Right atrium auricular region (tissue), 2 donors: ENCODE measurements at regions not wholly inside any gene's neighbourhood (a gene's known extent, or its start where the extent isn't known, plus 50 kb on each side); places are given as distances from the start of the nearest gene placed in this dataset.
A peak's percentile ranks its signal among the peaks of the same experiment; 100 is the strongest.
"Not testable (repeated sequence)": the region's sequence is repeated elsewhere in the genome, so short reads cannot be mapped to it uniquely, and the experiment has no call there.

Experiments
- DNase-seq: peaks from one replicate; pipeline ENCODE4 v3.0.0-alpha.2; 2019; ENCODE audit warnings: low spot score
- H3K27ac ChIP-seq, 2 donors: fragments of 200-600 bp; sonication (generic); 1 replicate in 1 of 2; 2 replicates in 1 of 2; pipeline ENCODE4 v1.5.1; 2016 to 2019
- H3K27me3 ChIP-seq, 2 donors: fragments of 200-600 bp; sonication (generic); one replicate each; pipeline versions ENCODE4 v1.5.1 to v1.6.0; 2017 to 2019
- H3K36me3 ChIP-seq: fragments of 200-600 bp; sonication (generic); one replicate; pipeline ENCODE4 v1.5.1; 2016
- H3K4me1 ChIP-seq, 2 donors: fragments of 200-600 bp; sonication (generic); one replicate each; pipeline versions ENCODE4 v1.5.1 to v1.6.0; 2017 to 2019
- H3K4me3 ChIP-seq, 2 donors: fragments of 200-600 bp; sonication (generic); 1 replicate in 1 of 2; 2 replicates in 1 of 2; pipeline ENCODE4 v1.5.1; 2017 to 2019; ENCODE audit warnings: mild to moderate bottlenecking in 1 of 2, moderate library complexity in 1 of 2
- H3K9me3 ChIP-seq, 2 donors: fragments of 200-600 bp; sonication (generic); one replicate each; pipeline ENCODE4 v1.5.1; 2019
- TF ChIP-seq, protein P1 (sequence below), 2 donors: fragments of 200-600 bp; sonication (generic); IDR thresholded peaks; one replicate each; pipeline ENCODE4 v1.5.1; 2019; ENCODE audit warnings: antibody characterized with exemption in 2 of 2

DNA sequence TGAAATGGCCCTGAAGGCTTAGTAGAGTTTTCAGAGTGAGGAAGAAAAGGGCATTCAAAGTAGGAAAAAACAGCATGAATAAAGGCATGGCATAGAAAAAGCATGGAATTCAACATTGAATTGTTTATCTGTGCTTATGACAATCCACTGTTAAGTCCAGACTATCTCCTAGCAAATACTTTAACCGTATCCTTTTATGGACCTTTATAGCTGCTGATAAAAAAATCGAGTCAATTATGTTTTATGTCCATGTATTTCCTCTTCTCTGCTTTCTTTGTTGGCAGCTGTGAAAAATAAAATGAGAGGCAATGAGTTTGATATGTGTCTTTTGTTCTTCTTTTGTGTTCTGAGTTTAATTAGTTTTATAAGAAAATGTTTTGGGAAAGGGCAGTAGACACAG lies 70.4 kb downstream of the TDRD15 start:
- Histone ChIP-seq H3K27ac (peak overlapping the region in 1 of 2 donors; percentile 49), H3K4me1 (no peaks in the 10 kb centered on the region), H3K9me3 (no peaks in the 10 kb centered on the region), H3K4me3 (peak overlapping the region in 1 of 2 donors; percentile 18), H3K36me3 (no peaks in the 10 kb centered on the region), H3K27me3 (no peaks in the 10 kb centered on the region)
- DNase-seq = no peak
- TF ChIP-seq, protein P1, sequence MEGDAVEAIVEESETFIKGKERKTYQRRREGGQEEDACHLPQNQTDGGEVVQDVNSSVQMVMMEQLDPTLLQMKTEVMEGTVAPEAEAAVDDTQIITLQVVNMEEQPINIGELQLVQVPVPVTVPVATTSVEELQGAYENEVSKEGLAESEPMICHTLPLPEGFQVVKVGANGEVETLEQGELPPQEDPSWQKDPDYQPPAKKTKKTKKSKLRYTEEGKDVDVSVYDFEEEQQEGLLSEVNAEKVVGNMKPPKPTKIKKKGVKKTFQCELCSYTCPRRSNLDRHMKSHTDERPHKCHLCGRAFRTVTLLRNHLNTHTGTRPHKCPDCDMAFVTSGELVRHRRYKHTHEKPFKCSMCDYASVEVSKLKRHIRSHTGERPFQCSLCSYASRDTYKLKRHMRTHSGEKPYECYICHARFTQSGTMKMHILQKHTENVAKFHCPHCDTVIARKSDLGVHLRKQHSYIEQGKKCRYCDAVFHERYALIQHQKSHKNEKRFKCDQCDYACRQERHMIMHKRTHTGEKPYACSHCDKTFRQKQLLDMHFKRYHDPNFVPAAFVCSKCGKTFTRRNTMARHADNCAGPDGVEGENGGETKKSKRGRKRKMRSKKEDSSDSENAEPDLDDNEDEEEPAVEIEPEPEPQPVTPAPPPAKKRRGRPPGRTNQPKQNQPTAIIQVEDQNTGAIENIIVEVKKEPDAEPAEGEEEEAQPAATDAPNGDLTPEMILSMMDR (IDR thresholded peaks at IDR 0.05) = no peak

DNA sequence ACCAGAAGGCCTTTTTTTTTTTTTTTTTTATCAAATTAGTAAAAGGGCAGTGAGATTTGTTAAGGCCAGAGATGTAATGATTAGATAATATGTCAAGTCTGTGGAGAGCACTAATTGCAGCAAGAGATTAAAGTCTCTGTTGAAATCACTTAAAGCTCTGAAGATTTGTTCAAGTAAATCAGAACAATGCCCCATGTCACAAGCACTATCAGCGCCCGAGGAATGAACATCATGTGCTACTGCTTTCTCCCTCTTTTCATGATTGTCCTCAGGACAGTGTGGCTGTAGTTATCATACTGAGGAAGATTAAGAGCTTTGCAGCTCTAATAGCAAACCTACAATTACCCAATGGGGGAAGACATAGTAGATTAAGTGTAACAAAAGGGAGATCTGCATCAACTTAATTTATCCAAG lies 71.1 kb downstream of the TDRD15 start:
- Histone ChIP-seq H3K4me1 (no peaks in the 10 kb centered on the region), H3K36me3 (no peaks in the 10 kb centered on the region), H3K4me3 (peak overlapping the region in 1 of 2 donors; percentile 18), H3K27me3 (no peaks in the 10 kb centered on the region), H3K27ac (peak overlapping the region in 1 of 2 donors; percentile 49), H3K9me3 (no peaks in the 10 kb centered on the region)
- no peak for DNase-seq
- TF ChIP-seq, protein P1 (IDR thresholded peaks at IDR 0.05) = no peak

DNA sequence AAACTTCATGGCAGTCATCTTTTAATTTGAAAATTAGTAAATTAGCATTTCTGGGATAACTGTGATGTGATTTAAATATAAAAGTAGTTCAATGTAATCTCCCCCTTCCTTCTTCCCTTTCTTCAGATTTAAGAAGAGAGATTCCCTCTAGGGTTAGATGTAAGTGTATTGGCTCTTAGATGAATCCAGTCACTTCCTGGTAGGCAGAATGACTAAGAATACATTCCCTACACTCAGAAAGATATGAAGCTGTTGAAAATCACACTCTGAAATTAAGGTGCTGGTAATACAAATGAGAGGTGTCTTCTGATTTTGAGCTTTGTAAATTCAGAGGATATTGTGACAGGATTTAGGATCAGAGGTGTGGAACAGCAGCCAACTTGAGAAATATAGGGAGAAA lies 71.6 kb downstream of the TDRD15 start:
- Histone ChIP-seq H3K27me3 (no peaks in the 10 kb centered on the region), H3K36me3 (no peaks in the 10 kb centered on the region), H3K4me1 (no peaks in the 10 kb centered on the region), H3K27ac (peak overlapping the region in 1 of 2 donors; percentile 49), H3K9me3 (no peaks in the 10 kb centered on the region), H3K4me3 (no peak overlapping the region)
- TF ChIP-seq, protein P1 (IDR thresholded peaks at IDR 0.05) = no peak
- DNase-seq = no peak

DNA sequence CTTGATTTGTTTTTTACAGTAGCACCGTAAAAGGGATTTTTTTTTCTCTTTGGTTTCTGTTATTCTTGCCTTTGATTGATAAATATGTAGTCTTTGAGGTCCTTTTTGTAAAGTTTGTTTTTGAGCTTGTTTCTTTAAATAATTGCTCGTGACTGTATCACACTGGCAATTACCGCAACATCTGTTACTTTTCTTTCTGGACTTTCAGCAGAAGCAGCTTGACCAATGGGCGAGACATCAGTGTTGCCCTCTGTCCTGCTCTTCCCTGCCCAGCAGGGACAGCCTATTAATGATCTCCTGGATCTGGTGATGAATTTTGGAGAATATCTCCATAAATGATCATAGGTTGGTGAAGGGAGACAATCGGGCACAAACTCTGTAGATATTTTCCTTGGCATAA lies 74.9 kb downstream of the TDRD15 start:
- no peak for DNase-seq
- Histone ChIP-seq H3K27me3 (no peaks in the 10 kb centered on the region), H3K27ac (peak overlapping the region in 1 of 2 donors; percentile 9), H3K36me3 (no peaks in the 10 kb centered on the region), H3K9me3 (no peaks in the 10 kb centered on the region), H3K4me3 (no peak overlapping the region), H3K4me1 (no peaks in the 10 kb centered on the region)
- TF ChIP-seq, protein P1 (IDR thresholded peaks at IDR 0.05) = no peak

DNA sequence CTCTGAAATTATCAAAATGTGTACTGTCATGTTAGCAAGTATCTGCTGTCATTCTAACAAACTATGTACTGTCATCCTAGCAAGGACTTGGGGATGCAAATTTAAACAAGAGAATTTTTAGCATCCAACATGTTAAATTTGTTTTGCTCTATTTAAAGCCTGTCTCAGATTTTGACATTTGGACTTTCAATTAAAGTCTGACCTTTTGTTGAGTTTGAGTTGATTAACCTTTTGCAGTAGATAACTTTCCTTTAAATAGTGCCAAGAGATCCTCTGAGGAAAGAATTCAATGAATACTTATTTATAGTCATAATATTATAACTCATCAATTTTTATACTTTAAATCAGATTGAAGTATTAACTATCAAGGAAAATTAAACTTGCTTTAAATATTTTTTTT lies 80.2 kb downstream of the TDRD15 start:
- Histone ChIP-seq H3K9me3 (no peaks in the 10 kb centered on the region), H3K4me1 (no peaks in the 10 kb centered on the region), H3K4me3 (no peak overlapping the region), H3K27ac (no peak overlapping the region), H3K27me3 (no peaks in the 10 kb centered on the region), H3K36me3 (no peaks in the 10 kb centered on the region)
- TF ChIP-seq, protein P1 (IDR thresholded peaks at IDR 0.05) = no peak
- DNase-seq = no peak

DNA sequence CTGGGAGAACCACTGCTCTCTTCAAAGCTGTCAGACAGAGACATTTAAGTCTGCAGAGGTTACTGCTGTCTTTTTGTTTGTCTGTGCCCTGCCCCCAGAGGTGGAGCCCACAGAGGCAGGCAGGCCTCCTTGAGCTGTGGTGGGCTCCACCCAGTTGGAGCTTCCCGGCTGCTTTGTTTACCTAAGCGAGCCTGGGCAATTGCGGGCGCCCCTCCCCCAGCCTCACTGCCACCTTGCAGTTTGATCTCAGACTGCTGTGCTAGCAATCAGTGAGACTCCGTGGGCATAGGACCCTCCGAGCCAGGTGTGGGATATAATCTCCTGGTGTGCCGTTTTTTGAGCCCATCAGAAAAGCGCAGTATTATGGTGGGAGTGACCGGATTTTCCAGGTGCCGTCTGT lies 90.3 kb downstream of the TDRD15 start:
- H3K9me3 ChIP-seq, H3K4me1 ChIP-seq, H3K36me3 ChIP-seq, H3K4me3 ChIP-seq, H3K27ac ChIP-seq, H3K27me3 ChIP-seq, DNase-seq: not testable (repeated sequence)
